Adrenal gland (tissue), 5 donors: ENCODE measurements at regions not wholly inside any gene's neighbourhood (a gene's known extent, or its start where the extent isn't known, plus 50 kb on each side); places are given as distances from the start of the nearest gene placed in this dataset.

Source experiments
- POLR2A ChIP-seq, 2 donors: fragments of 450-650 bp; IDR thresholded peaks; one replicate each; pipeline ENCODE4 v1.6.1; 2017; ENCODE audit warnings: antibody characterized with exemption in 2 of 2, mild to moderate bottlenecking in 2 of 2, moderate library complexity in 1 of 2
- TF ChIP-seq, protein P1 (sequence below), 6 experiments: fragments of 450-650 bp in 4 of 6; fragments of 200-600 bp in 2 of 6; sonication (generic) in 1 of 6; IDR thresholded peaks; 1 replicate in 5 of 6; 2 replicates in 1 of 6; pipeline versions ENCODE4 v1.5.1 to v1.8.0; 2016 to 2021; ENCODE audit warnings: antibody characterized with exemption in 6 of 6, mild to moderate bottlenecking in 2 of 6, moderate library complexity in 1 of 6
- donor health status: DM: no; HTN: no; CAD: no.

DNA sequence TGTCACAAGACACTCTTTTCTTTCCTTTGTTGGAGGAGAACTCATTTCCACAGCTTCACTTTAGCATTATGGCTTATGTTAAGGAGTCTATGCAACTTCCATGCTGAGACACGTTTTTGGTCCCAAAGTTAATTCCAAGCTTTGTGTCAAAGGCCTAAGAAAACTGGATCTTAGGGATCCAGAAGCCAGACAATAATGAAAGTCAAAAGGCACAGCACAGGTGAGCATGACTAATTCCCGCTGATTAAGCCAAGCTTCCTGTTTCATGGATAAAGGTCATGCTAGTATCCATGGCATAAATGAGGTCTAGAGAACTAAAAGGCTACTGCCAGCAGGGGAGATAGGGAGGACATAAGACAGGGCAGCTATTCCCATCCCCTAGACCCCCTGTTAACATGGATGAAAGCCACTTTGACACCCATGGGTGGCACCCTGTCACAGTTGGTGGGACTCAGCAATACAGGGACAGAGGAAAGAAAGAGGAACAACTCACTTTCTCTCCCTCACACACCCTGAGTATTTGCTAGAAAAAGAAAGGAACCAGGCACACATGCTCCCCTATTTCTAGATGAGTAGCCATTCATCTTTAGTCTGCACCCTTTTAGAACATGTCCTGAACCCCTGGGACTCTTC is 438.1 kb upstream of the CDH9 start:
- TF ChIP-seq, protein P1, sequence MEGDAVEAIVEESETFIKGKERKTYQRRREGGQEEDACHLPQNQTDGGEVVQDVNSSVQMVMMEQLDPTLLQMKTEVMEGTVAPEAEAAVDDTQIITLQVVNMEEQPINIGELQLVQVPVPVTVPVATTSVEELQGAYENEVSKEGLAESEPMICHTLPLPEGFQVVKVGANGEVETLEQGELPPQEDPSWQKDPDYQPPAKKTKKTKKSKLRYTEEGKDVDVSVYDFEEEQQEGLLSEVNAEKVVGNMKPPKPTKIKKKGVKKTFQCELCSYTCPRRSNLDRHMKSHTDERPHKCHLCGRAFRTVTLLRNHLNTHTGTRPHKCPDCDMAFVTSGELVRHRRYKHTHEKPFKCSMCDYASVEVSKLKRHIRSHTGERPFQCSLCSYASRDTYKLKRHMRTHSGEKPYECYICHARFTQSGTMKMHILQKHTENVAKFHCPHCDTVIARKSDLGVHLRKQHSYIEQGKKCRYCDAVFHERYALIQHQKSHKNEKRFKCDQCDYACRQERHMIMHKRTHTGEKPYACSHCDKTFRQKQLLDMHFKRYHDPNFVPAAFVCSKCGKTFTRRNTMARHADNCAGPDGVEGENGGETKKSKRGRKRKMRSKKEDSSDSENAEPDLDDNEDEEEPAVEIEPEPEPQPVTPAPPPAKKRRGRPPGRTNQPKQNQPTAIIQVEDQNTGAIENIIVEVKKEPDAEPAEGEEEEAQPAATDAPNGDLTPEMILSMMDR (IDR thresholded peaks at IDR 0.05), result no peak
- no peak for TF ChIP-seq POLR2A (IDR thresholded peaks at IDR 0.05)
